Thyroid gland (tissue), 4 donors: ENCODE measurements at regions not wholly inside any gene's neighbourhood (a gene's known extent, or its start where the extent isn't known, plus 50 kb on each side); places are given as distances from the start of the nearest gene placed in this dataset.

Experiments
- POLR2A ChIP-seq, 2 donors: fragments of 450-650 bp; IDR thresholded peaks; one replicate each; pipeline ENCODE4 v1.6.1; 2017; ENCODE audit warnings: antibody characterized with exemption in 2 of 2, mild to moderate bottlenecking in 2 of 2, moderate library complexity in 1 of 2
- TF ChIP-seq, protein P1 (sequence below), 6 experiments: fragments of 200-600 bp in 3 of 6; fragments of 450-650 bp in 3 of 6; sonication (generic) in 3 of 6; IDR thresholded peaks; one replicate each; pipeline ENCODE4 v1.5.1; 2016 to 2019; ENCODE audit warnings: antibody characterized with exemption in 6 of 6, mild to moderate bottlenecking in 2 of 6, inconsistent platforms in 1 of 6, moderate library complexity in 1 of 6

DNA sequence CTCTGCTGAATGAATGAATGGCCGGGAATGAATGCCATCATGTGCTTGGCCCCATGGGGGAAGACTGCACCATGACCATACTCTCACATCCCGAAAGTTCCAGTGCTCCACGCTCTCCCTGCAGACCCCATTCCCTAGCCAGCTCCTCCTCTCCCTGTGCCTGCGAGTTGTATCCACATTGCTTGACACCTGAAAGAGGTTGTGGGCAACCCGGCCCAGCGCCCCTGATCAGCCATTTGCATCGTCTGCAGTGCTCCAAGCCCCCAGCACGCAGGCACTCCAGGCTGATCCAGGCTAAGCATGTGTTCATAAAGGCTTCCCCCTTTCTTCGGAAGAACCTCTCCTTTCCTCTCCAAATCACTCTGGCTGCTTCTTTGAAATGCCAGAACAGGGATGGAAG is 354.4 kb upstream of the MKI67 start:
- TF ChIP-seq, protein P1, sequence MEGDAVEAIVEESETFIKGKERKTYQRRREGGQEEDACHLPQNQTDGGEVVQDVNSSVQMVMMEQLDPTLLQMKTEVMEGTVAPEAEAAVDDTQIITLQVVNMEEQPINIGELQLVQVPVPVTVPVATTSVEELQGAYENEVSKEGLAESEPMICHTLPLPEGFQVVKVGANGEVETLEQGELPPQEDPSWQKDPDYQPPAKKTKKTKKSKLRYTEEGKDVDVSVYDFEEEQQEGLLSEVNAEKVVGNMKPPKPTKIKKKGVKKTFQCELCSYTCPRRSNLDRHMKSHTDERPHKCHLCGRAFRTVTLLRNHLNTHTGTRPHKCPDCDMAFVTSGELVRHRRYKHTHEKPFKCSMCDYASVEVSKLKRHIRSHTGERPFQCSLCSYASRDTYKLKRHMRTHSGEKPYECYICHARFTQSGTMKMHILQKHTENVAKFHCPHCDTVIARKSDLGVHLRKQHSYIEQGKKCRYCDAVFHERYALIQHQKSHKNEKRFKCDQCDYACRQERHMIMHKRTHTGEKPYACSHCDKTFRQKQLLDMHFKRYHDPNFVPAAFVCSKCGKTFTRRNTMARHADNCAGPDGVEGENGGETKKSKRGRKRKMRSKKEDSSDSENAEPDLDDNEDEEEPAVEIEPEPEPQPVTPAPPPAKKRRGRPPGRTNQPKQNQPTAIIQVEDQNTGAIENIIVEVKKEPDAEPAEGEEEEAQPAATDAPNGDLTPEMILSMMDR (IDR thresholded peaks at IDR 0.05) = no peak
- no peak for TF ChIP-seq POLR2A (IDR thresholded peaks at IDR 0.05)
